NCI-H524 treated with DMSO at 0.1 percent for 48 hours (cell line): ENCODE measurements at regions not wholly inside any gene's neighbourhood (a gene's known extent, or its start where the extent isn't known, plus 50 kb on each side); places are given as distances from the start of the nearest gene placed in this dataset.
"Not testable (repeated sequence)": the region's sequence is repeated elsewhere in the genome, so short reads cannot be mapped to it uniquely, and the experiment has no call there.

Source experiments
- DNase-seq: peaks from one replicate; lab custom pipeline; 2025; lab: John Stamatoyannopoulos, UW

DNA sequence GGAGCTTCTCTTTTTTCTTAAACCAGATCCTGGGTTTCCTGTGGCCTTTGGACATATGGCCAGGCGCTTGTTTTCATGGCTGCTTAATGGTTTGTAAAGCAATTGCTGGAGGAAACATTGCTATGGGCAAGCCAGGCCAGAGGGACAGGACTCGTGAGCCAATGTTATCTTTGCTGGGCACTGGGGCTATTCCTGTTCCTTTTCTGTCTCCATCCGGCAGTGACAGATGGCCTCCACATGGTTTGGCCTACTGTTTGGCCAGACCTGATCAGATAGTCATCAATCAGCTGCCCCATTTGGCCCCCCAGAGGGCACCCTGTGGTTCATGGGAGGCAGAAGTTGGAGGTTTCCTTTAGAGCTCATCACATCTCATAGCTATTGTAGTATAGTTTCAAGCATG, 326.1 kb upstream of the ROPN1 start:
- DNase-seq: peak; percentile 93

GRCh38 chr3:124318656-124319055, 326.7 kb upstream of the ROPN1 start:
- no peak for DNase-seq

- no peak for DNase-seq
These were observed 329.1 kb upstream of the ROPN1 start for GRCh38 chr3:124320976-124321375.

DNA sequence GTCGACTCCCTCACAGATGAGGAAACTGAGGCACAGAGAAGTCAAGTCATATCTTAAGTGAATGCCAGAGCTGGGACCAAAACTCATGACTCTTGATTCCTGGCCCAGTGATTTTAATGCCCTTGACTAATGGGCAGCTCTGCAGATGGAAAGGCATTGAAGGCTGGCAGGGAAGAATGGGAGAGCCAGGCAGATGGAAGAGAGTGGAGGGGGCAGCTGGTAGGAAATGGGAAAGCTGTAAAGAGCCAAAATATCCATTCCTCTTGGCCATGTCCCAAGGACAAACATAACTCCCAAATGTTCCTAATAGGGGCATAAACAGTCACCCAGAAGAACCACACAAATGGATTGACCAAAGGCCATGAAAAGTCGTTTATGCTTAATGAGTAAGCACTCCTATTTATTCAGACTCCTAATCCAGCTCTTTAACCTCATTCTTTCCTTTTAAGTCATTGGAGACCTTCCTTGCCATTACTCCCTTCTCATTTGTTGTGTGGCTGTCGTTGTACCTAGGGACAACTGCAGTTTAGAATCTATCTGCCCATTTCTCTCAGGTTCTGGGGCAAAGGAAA, 330.5 kb upstream of the ROPN1 start:
- no peak for DNase-seq

- no peak for DNase-seq
These were observed 331.0 kb upstream of the ROPN1 start for GRCh38 chr3:124322966-124323365.

GRCh38 chr3:124325248-124325647, 333.3 kb upstream of the ROPN1 start:
- DNase-seq: no peak

DNA sequence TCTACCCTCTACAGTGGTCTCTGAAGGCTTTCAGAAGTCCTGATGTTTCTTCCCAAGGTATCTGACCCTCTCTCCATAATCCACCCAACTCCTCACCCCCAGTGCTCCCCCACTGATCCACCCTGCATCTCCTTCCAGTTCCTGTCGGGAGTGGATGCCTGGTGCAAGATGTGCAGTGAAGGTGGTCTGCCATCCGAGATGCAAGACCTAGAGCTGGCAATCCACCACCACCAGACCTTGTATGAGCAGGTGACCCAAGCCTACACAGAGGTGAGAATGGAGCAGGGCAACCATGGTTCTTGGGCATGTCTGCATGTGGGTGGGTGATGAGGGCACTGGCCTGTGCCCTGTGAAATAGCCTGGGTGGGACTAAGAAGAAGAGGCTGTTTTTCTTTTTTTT, 337.8 kb upstream of the ROPN1 start:
- no peak for DNase-seq

DNA sequence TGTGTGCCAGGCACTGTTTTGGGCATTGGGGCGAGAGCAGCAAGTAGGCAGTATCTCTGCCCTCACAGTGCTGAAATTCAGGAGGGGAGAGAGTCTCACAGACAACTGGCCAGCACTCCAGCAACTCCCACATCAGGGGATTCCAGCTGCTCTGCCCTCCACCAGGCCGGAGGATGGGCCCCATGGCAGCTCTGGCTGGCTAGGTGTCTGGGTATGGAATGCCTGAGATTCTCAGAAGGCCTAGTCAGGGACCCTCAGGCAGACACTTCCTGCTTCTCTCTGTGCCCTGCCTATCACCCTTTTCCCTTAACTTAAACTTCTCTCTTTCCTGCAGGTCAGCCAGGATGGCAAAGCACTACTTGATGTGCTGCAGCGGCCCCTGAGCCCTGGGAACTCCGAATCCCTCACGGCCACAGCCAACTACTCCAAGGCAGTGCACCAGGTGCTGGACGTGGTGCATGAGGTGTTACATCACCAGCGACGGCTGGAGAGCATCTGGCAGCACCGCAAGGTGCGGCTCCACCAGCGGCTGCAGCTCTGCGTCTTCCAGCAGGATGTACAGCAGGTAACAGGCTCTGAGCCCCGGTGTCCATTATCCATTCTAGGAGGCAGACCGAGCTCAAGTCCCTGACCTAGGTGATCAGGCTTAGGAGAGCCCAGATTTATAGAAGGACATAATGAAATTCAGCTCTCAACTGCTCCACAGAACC, 342.2 kb upstream of the ROPN1 start:
- DNase-seq: no peak

GRCh38 chr3:124336067-124336656, 344.2 kb upstream of the ROPN1 start:
- peak; percentile 90 for DNase-seq

- no peak for DNase-seq
These were observed 353.9 kb upstream of the ROPN1 start for GRCh38 chr3:124345845-124346244.

GRCh38 chr3:124346487-124346886, 354.6 kb upstream of the ROPN1 start:
- no peak for DNase-seq

DNA sequence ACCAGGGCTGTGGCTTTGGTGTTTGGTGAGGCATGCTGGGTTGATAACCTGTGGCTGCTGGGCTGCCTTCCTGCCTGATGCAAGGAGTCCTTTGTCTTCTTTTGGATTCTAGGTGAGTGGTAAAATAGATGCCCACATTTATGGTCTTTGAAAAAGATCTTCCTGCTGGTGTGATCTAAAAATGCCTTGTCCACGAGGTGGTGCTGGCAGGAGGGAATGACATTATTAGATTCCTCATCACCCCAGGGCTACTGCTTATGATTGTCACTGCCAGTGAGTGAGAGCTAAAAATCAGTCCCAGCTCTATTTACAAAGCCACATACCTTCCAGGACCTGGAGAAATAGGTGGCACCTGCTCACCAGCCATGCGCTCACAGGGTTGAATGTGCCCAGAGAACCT, 355.5 kb upstream of the ROPN1 start:
- DNase-seq: no peak

- not testable (repeated sequence) for DNase-seq
These were observed 356.6 kb upstream of the ROPN1 start for GRCh38 chr3:124348555-124348954.

- DNase-seq: peak; percentile 43
These were observed 359.7 kb upstream of the ROPN1 start for GRCh38 chr3:124351430-124352148.

DNA sequence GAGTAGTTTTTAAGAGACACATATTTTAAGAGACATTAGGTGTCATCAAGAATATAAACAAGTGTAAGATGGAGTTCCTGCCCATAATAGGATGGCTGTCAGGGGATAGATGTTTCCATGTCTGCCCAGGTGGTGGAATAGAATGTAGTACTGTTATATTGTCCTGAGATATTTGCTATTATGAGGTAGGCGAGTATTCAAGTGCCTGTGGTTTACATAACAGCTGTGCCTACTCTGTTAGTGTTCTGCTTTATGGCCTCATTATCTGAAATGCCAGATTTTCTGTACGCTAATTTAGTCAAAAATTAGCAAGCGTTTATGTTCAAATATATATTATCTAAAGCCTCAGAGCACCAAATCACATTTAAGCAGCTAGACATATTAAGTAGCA, 360.2 kb upstream of the ROPN1 start:
- peak; percentile 68 for DNase-seq

DNA sequence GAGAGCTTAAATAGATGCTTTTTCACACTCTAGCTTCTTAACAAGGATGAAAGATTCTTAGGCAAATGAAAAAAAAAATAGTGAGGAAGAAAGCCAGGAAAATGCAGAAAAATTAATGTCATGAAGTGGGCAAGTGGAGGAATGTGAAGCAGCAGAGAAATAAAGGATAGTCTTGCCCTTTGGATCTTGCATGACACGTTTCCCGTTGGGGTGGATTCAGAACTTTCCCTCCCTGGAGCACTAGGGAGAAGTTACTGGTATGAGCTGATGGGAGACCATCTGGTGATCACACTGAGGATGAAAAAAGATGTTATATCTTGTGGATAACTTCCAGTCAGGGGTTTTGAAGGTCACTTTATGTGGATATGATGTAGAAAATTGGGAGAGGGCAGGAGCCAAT, 361.8 kb upstream of the ROPN1 start:
- no peak for DNase-seq

DNA sequence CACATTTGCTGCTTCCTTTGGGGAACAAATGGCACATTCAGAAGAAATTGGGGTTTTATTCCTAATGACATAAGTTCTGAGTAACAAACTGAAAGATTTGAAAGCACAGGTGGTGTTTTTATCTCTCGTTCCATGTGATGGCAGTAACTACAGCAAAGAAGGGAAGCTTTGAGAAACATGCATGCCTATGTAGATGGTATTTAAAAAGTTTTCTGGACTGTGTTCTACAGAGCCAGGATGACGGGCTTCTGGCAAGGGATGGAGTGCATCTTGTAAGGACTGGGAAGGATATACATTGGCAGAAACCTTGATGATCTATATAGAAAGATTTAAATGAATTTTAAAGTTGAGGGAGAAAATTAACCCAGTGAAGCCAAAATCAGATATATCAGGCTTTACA, 362.2 kb upstream of the ROPN1 start:
- DNase-seq: no peak

DNA sequence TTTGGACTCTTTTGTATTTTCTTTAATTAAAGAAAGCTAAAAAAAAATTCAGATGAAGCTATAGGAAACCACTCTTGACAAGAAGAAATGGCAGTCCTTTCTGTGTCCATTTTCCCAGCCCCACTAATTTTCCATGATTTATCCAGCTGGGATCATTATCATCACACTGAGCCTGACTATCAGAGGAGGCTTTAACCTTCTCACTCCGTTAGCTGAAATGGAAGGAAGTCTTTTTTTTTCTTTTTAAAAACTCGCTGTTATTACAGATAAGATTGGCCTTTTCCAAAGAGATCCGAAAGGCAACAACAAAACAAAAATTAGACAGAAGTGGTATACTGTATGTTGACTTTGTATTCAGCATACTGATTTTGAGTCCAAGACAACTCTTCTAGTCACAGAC, 366.2 kb upstream of the ROPN1 start:
- DNase-seq: no peak

DNA sequence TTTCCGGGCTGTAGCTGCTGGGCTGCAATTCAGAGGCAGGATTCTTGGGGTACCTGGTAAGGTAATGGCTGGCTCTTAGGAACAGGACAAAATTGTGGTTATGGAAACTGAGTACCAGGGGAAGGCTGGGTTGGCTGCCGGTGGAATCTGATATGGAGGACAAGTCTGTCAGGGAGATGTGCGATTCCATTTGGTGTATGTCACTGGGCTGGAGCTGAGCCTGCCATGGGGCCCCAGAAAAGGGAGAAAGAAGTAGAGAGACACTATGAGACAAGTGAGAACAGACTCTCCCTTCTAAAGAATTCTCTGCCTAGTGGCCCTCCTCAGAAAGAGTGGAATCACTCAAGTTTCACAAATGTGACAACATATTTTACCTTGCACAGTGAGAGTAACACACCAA, 368.2 kb upstream of the ROPN1 start:
- no peak for DNase-seq

DNA sequence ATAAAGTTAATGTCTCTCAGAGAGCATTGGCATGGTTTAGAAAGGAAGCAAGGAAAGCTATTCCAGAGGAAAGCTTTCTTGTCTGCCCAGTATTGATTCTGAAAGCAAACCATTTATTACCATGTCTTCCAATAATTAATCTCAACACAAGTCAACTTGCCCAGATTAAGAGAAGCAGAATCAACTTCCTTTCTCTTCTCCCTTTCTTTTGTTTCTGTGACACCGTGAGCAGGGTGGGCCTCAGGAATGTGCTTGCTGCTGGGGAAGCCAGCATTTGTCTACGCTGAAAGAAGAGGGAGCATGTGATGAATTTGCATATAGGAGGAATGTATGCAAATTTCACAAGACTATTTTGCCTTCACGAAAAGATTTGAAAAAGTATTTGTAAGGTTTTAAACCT, 368.6 kb upstream of the ROPN1 start:
- DNase-seq: no peak

GRCh38 chr3:124361566-124361965, 368.7 kb upstream of the UMPS start:
- no peak for DNase-seq

GRCh38 chr3:124362455-124362854, 367.8 kb upstream of the UMPS start:
- no peak for DNase-seq

DNA sequence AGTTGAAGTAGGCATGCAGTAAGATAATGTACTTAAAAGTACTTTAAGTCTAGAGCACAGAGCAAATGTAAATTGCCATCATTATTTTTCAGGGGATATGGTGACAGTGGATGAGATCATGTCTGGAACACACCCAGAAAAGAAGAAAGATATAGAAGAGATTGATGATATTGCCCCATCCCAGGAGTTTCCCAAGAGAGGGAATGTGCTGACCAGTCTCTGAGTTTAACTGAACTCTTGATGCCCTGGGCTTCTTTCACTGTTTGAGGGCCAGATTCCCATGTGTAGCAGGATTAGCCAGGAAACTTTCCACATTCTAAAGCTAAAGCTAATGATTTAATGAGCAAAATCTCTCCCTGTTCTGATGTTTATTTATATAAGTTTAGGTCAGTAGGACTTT, 366.8 kb upstream of the UMPS start:
- no peak for DNase-seq
